Mesendoderm (in vitro differentiated cells): ENCODE measurements at regions not wholly inside any gene's neighbourhood (a gene's known extent, or its start where the extent isn't known, plus 50 kb on each side); places are given as distances from the start of the nearest gene placed in this dataset.

ENCODE experiments used
- DNase-seq: peaks from one replicate; pipeline ENCODE4 v3.0.0; 2013
- H2AK5ac ChIP-seq: 2 replicates; pipeline ENCODE4 v1.6.1; 2013; ENCODE audit warnings: low read length, inconsistent platforms
- H2BK120ac ChIP-seq: 2 replicates; pipeline ENCODE4 v1.6.1; 2013; ENCODE audit warnings: low read depth, mild to moderate bottlenecking, low read length, moderate library complexity, mixed read lengths
- H2BK15ac ChIP-seq: replicated peaks from 2 replicates; pipeline ENCODE4 v1.6.1; 2013; ENCODE audit warnings: low read depth, mild to moderate bottlenecking, moderate library complexity
- H2BK5ac ChIP-seq: 2 replicates; pipeline ENCODE4 v1.6.1; 2013; ENCODE audit warnings: low read length, inconsistent platforms
- H3K18ac ChIP-seq: 2 replicates; pipeline ENCODE4 v1.6.1; 2013; ENCODE audit warnings: mild to moderate bottlenecking, low read length, mixed read lengths
- H3K23ac ChIP-seq: one replicate; pipeline ENCODE4 v1.6.1; 2013; ENCODE audit warnings: low read length
- H3K27ac ChIP-seq: 2 replicates; pipeline ENCODE4 v1.5.1; 2013; ENCODE audit warnings: low read depth, mild to moderate bottlenecking, inconsistent platforms, low read length, moderate library complexity
- H3K27me3 ChIP-seq: 2 replicates; pipeline ENCODE4 v1.6.1; 2013; ENCODE audit warnings: low read length, control low read depth, mild to moderate bottlenecking, inconsistent platforms; ENCODE audit not compliant: insufficient read depth, poor library complexity
- H3K36me3 ChIP-seq: 2 replicates; pipeline ENCODE4 v1.6.1; 2013; ENCODE audit warnings: low read length, inconsistent platforms; ENCODE audit not compliant: control insufficient read depth, insufficient read depth
- H3K4ac ChIP-seq: one replicate; pipeline ENCODE4 v1.6.1; 2013; ENCODE audit warnings: low read depth, mild to moderate bottlenecking, low read length, moderate library complexity
- H3K4me1 ChIP-seq: 2 replicates; pipeline ENCODE4 v1.6.1; 2013; ENCODE audit warnings: low read depth, low read length, inconsistent platforms; ENCODE audit not compliant: control insufficient read depth
- H3K4me2 ChIP-seq: 2 replicates; pipeline ENCODE4 v1.6.1; 2013; ENCODE audit warnings: low read length
- H3K4me3 ChIP-seq: 2 replicates; pipeline ENCODE4 v1.5.1; 2013; ENCODE audit warnings: mild to moderate bottlenecking, low read length
- H3K56ac ChIP-seq: one replicate; pipeline ENCODE4 v1.6.1; 2013; ENCODE audit warnings: low read length
- H3K79me1 ChIP-seq: 2 replicates; pipeline ENCODE4 v1.6.1; 2013; ENCODE audit warnings: low read length, inconsistent platforms
- H3K79me2 ChIP-seq: 2 replicates; pipeline ENCODE4 v1.6.1; 2013; ENCODE audit warnings: mild to moderate bottlenecking, low read length; ENCODE audit not compliant: control insufficient read depth, insufficient read depth
- H3K9ac ChIP-seq: 2 replicates; pipeline ENCODE4 v1.6.1; 2013; ENCODE audit warnings: low read length, inconsistent platforms
- H4K5ac ChIP-seq: one replicate; pipeline ENCODE4 v1.6.1; 2013; ENCODE audit warnings: low read length
- H4K8ac ChIP-seq: one replicate; pipeline ENCODE4 v1.6.1; 2013; ENCODE audit warnings: low read depth, mild to moderate bottlenecking, control low read depth, low read length, moderate library complexity
- WGBS: extraction: QIAGEN DNeasy Blood & Tissue Kit; methylation state at CpG from one replicate; pipeline ENCODE4 v1.1.7; 2013; ENCODE audit warnings: low lambda C conversion rate, missing lambda C conversion rate; ENCODE audit not compliant: insufficient coverage; ENCODE audit errors: extremely low coverage; 5-methylcytosine and 5-hydroxymethylcytosine counted together

- Histone ChIP-seq H4K8ac (no peak overlapping the region), H3K4me3 (no peak overlapping the region), H3K18ac (no peak overlapping the region), H2BK5ac (no peak overlapping the region), H3K4ac (no peak overlapping the region), H3K9ac (no peak overlapping the region), H3K4me2 (no peak overlapping the region), H4K5ac (no peak overlapping the region), H2BK15ac (no peak overlapping the region), H3K27me3 (no peaks in the 10 kb centered on the region), H3K79me2 (no peaks in the 10 kb centered on the region), H3K79me1 (no peaks in the 10 kb centered on the region), H3K36me3 (no peaks in the 10 kb centered on the region), H3K23ac (no peak overlapping the region), H2BK120ac (no peak overlapping the region), H2AK5ac (no peak overlapping the region), H3K4me1 (no peaks in the 10 kb centered on the region), H3K27ac (no peak overlapping the region), H3K56ac (no peak overlapping the region)
- no peak for DNase-seq
- no CpG with 5 or more reads among the region's 4 CpGs for WGBS
Observed at GRCh38 chr7:16359216-16359615, 62.1 kb downstream of the CRPPA start.

DNA sequence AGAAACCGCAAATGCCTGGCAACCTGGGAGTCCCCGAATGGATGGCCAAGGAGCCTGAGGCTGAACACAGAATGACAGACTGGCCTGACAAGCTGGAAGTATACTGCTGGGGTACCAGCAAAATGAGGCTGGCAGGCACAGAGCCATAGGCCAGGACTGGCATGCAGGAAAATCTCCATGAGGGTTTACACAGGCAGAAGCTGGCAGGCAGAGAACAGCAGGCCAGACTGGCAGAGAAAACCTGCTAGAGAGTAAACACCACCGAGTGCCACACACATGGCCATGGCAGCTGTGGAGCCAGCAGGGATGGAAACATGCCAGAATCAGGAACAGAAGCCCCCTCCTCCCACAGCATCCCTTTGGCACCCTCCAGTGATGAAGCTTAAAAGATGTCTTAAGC, 63.4 kb downstream of the CRPPA start:
- Histone ChIP-seq H3K23ac (no peak overlapping the region), H4K5ac (no peak overlapping the region), H4K8ac (no peak overlapping the region), H3K36me3 (no peaks in the 10 kb centered on the region), H3K79me2 (no peaks in the 10 kb centered on the region), H3K79me1 (no peaks in the 10 kb centered on the region), H3K4me3 (no peak overlapping the region), H2BK15ac (no peak overlapping the region), H3K56ac (no peak overlapping the region), H2BK120ac (no peak overlapping the region), H3K18ac (no peak overlapping the region), H2BK5ac (no peak overlapping the region), H3K4me2 (no peak overlapping the region), H3K4me1 (no peaks in the 10 kb centered on the region), H3K4ac (no peak overlapping the region), H3K9ac (no peak overlapping the region), H2AK5ac (no peak overlapping the region), H3K27me3 (no peaks in the 10 kb centered on the region), H3K27ac (no peak overlapping the region)
- DNase-seq = no peak
- no CpG with 5 or more reads among the region's 3 CpGs for WGBS

DNA sequence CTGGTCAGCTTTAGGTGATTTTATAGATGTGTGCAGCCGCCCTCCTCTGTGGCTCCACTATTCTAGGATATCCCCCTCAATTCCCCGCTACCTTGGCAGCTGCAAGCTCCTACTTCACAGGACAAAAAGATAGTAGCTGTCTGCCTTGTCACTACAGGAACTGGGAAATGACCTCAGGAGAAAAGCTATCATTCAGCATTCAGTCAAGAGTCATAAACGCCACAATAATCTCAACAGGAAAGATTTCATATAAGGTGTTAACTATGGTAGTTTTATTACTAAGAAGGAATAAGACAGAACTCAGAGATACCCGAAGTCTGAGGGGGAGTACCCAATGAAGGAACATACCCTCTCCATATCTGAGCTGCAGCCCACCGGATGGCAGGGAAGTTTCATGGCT, 63.9 kb downstream of the CRPPA start:
- H4K8ac ChIP-seq = no peak overlapping the region
- no peak overlapping the region for H4K5ac ChIP-seq
- no peak overlapping the region for H3K27ac ChIP-seq
- no peaks in the 10 kb centered on the region for H3K4me1 ChIP-seq
- no peak overlapping the region for H2BK15ac ChIP-seq
- H3K18ac ChIP-seq = no peak overlapping the region
- no peaks in the 10 kb centered on the region for H3K79me2 ChIP-seq
- H3K4me3 ChIP-seq = no peak overlapping the region
- no peak overlapping the region for H3K56ac ChIP-seq
- no peak overlapping the region for H3K4ac ChIP-seq
- no peak for DNase-seq
- H3K27me3 ChIP-seq = no peaks in the 10 kb centered on the region
- no peak overlapping the region for H2BK120ac ChIP-seq
- no peak overlapping the region for H3K23ac ChIP-seq
- WGBS = no CpG with 5 or more reads among the region's 5 CpGs
- no peak overlapping the region for H3K4me2 ChIP-seq
- no peak overlapping the region for H3K9ac ChIP-seq
- no peaks in the 10 kb centered on the region for H3K79me1 ChIP-seq
- H3K36me3 ChIP-seq = no peaks in the 10 kb centered on the region
- no peak overlapping the region for H2BK5ac ChIP-seq
- no peak overlapping the region for H2AK5ac ChIP-seq

- Histone ChIP-seq H3K27ac (no peak overlapping the region), H2BK5ac (no peak overlapping the region), H2AK5ac (no peak overlapping the region), H3K56ac (no peak overlapping the region), H3K4me2 (no peak overlapping the region), H3K23ac (no peak overlapping the region), H4K8ac (no peak overlapping the region), H3K4me3 (no peak overlapping the region), H3K4ac (no peak overlapping the region), H2BK120ac (no peak overlapping the region), H2BK15ac (no peak overlapping the region), H3K79me1 (no peaks in the 10 kb centered on the region), H3K9ac (no peak overlapping the region), H4K5ac (no peak overlapping the region), H3K79me2 (no peaks in the 10 kb centered on the region), H3K18ac (no peak overlapping the region), H3K36me3 (no peaks in the 10 kb centered on the region), H3K27me3 (no peaks in the 10 kb centered on the region), H3K4me1 (no peaks in the 10 kb centered on the region)
- DNase-seq = no peak
- WGBS = no CpG with 5 or more reads among the region's 2 CpGs
Observed at GRCh38 chr7:16356301-16356958, 64.9 kb downstream of the CRPPA start.

DNA sequence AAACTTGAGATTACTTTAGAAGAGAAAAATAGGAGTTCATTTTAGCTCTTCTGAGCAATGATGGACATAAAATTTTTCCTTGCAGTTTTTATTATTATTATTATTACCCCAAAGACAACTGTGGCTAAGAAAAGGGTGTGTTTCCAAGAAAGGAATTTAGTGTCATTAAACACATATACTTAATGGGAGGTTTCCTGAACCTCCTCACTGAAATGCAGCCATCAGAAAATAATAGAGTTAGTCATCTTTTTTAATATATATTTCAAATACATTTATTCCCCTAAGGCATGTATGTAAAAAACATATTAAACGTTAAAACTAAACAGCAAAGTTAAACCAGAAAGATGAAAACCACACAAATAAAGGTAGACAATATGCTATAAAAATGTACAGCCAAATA, 66.8 kb downstream of the CRPPA start:
- no peak overlapping the region for H2BK5ac ChIP-seq
- no peak overlapping the region for H3K27ac ChIP-seq
- no peak overlapping the region for H2BK120ac ChIP-seq
- no peak overlapping the region for H4K8ac ChIP-seq
- H3K9ac ChIP-seq = no peak overlapping the region
- no peak overlapping the region for H2BK15ac ChIP-seq
- H3K4me1 ChIP-seq = no peaks in the 10 kb centered on the region
- H3K36me3 ChIP-seq = no peaks in the 10 kb centered on the region
- H3K56ac ChIP-seq = no peak overlapping the region
- H3K4me2 ChIP-seq = no peak overlapping the region
- H3K79me2 ChIP-seq = no peaks in the 10 kb centered on the region
- H3K79me1 ChIP-seq = no peaks in the 10 kb centered on the region
- H3K27me3 ChIP-seq = no peaks in the 10 kb centered on the region
- no peak overlapping the region for H2AK5ac ChIP-seq
- no CpG with 5 or more reads among the region's 1 CpG for WGBS
- H3K18ac ChIP-seq = no peak overlapping the region
- H3K4ac ChIP-seq = no peak overlapping the region
- DNase-seq = no peak
- H3K23ac ChIP-seq = no peak overlapping the region
- no peak overlapping the region for H3K4me3 ChIP-seq
- no peak overlapping the region for H4K5ac ChIP-seq

DNA sequence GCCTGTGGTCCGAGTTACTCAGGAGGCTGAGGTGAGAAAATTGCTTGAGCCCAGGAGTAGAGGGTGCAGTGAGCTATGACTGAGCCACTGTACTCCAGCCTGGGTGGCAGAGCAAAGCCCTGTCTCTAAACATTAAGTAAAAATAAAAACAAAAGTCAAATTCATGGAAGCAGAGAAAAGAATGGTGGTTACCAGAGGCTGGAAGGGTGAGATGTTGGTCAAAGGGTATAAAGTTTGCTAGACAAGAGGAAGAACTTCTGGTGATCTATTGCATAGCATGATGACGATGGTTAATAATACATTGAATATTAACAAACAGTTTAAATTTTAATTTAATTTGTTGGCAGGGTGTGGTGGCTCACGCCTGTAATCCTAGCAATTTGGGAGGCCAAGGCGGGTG, 68.1 kb downstream of the CRPPA start:
- Histone ChIP-seq H3K4me3 (no peak overlapping the region), H3K56ac (no peak overlapping the region), H4K5ac (no peak overlapping the region), H2AK5ac (no peak overlapping the region), H3K36me3 (no peaks in the 10 kb centered on the region), H3K4me2 (no peak overlapping the region), H2BK15ac (no peak overlapping the region), H3K9ac (no peak overlapping the region), H2BK120ac (no peak overlapping the region), H3K79me1 (no peaks in the 10 kb centered on the region), H3K27ac (no peak overlapping the region), H2BK5ac (no peak overlapping the region), H3K27me3 (no peaks in the 10 kb centered on the region), H3K4ac (no peak overlapping the region), H3K4me1 (no peaks in the 10 kb centered on the region), H4K8ac (no peak overlapping the region), H3K79me2 (no peaks in the 10 kb centered on the region), H3K23ac (no peak overlapping the region), H3K18ac (no peak overlapping the region)
- DNase-seq = no peak
- WGBS = no CpG with 5 or more reads among the region's 4 CpGs
